ENCODE measurements at regions not wholly inside any gene's neighbourhood (a gene's known extent, or its start where the extent isn't known, plus 50 kb on each side); places are given as distances from the start of the nearest gene placed in this dataset.

DNA sequence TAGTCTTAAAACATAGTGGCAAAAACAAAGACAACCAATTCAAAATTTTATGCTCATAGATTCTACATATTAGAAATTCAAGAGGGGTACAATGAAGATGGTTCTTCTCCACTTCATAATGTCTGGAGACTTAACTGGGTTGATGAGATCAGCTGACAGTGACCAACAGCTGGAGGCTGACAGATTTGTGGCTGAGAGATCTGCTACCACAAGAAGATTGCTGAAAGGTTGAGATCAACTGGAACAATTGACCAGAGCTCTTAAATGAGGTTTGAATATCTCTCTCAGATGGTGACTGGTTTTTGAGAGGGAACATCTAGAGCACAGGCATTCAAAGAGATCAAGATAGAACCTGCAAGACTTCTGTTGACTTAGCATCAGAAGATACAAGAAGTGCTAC, 254.1 kb upstream of the ARPP21 start (continued):
- TF ChIP-seq EZH2 (IDR thresholded peaks at IDR 0.05; ENCODE audit: low read depth, unreplicated experiment) (no peak), ZNF462 (CRISPR knock-in tag; IDR thresholded peaks at IDR 0.05) (no peak), ZNF114 (CRISPR knock-in tag; IDR thresholded peaks at IDR 0.05) (no peak)

DNA sequence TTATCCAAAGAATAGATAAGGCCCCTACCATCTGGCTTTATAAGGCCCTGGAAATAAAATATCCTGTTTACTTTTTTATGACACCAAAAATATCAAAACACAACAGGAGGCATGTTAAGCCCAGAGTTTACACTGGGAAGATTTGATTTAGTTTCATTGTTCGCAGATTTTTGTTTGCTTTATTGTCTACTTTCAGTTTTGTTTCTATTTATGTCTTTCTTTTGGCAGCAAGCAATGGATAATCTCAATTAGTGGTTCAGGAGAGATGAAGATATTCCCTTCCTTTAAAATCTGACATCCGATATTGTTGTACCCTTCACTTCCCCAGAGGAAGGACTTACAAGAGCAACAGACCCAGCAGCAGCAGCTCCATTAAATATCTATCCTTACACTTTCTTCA, 249.4 kb upstream of the ARPP21 start:
- H3K36me3 ChIP-seq (ENCODE audit: insufficient read depth) = no peaks in the 10 kb centered on the region
- no peaks in the 10 kb centered on the region for H3F3A ChIP-seq (replicated peaks; ENCODE audit: low read depth)
- ATAC-seq (no peak), DNase-seq (ENCODE audit: low spot score) (no peak)
- H3K4me1 ChIP-seq (ENCODE audit: insufficient read depth) = no peaks in the 10 kb centered on the region
- no peak overlapping the region for H3K4me3 ChIP-seq
- Mint-ChIP-seq H3K27me3 (ENCODE audit: insufficient read depth, low read depth, poor library complexity) (no peaks in the 10 kb centered on the region), H3K36me3 (ENCODE audit: low read depth) (peaks cover 32% of the 10 kb centered on the region; the same call in 2 of the 3 replicates), H3K4me3 (no peak overlapping the region), H3K4me1 (0 out of 3 replicates have a peak, but pooled peaks cover 2% of the 10 kb centered on the region), H3K9me3 (peaks cover 43% of the 10 kb centered on the region), H3K27ac (no peak overlapping the region)
- H3K27me3 ChIP-seq (ENCODE audit: insufficient read depth) = no peaks in the 10 kb centered on the region
- H3K9me2 ChIP-seq (ENCODE audit: insufficient read depth) = 0 out of 2 replicates have a peak, but pooled peaks cover 9% of the 10 kb centered on the region
- no peaks in the 10 kb centered on the region for H4K20me1 ChIP-seq (replicated peaks; ENCODE audit: insufficient read depth)
- H3K27ac ChIP-seq (ENCODE audit: low read depth) = no peak overlapping the region
- no peak overlapping the region for H3K4me2 ChIP-seq
- no peaks in the 10 kb centered on the region for H3K79me2 ChIP-seq (replicated peaks; ENCODE audit: insufficient read depth)
- H2AFZ ChIP-seq = no peak overlapping the region
- TF ChIP-seq EZH2phosphoT487 (IDR thresholded peaks at IDR 0.05; ENCODE audit: unreplicated experiment) (no peak), CREB1 (CRISPR knock-in tag; IDR thresholded peaks at IDR 0.05; ENCODE audit: low read depth) (no peak), REST (IDR thresholded peaks at IDR 0.05; ENCODE audit: unreplicated experiment) (no peak), ZNF331 (CRISPR knock-in tag; IDR thresholded peaks at IDR 0.05; ENCODE audit: low read depth) (no peak), NANOG (IDR thresholded peaks at IDR 0.05; ENCODE audit: borderline replicate concordance) (no peak), CTCF (conservative IDR thresholded peaks at IDR 0.05; ENCODE audit: low read depth in 2 of 2) (no peak), EZH2 (IDR thresholded peaks at IDR 0.05; ENCODE audit: low read depth, unreplicated experiment) (no peak), STAT1 (IDR thresholded peaks at IDR 0.05; ENCODE audit: unreplicated experiment) (no peak), ZNF114 (CRISPR knock-in tag; IDR thresholded peaks at IDR 0.05) (no peak), JUNB (IDR thresholded peaks at IDR 0.05; ENCODE audit: unreplicated experiment) (no peak), POLR2AphosphoS5 (IDR thresholded peaks at IDR 0.05; ENCODE audit: low read depth) (no peak)

Measured in GM23338 (cell line).